Panc1 (cell line): ENCODE measurements at regions not wholly inside any gene's neighbourhood (a gene's known extent, or its start where the extent isn't known, plus 50 kb on each side); places are given as distances from the start of the nearest gene placed in this dataset.

Experiments
- TCF7L2 ChIP-seq: IDR thresholded peaks from 2 replicates; pipeline ENCODE4 v1.6.1; 2011; ENCODE audit warnings: mild to moderate bottlenecking, low read depth, low read length, inconsistent platforms
- TF ChIP-seq, protein P1 (sequence below): fragments of 450-650 bp; IDR thresholded peaks from 2 replicates; pipeline ENCODE4 v1.5.1; 2017; ENCODE audit warnings: mild to moderate bottlenecking

GRCh38 chr10:128744092-128744491 is 617.9 kb upstream of the MKI67 start:
- TF ChIP-seq, protein P1, sequence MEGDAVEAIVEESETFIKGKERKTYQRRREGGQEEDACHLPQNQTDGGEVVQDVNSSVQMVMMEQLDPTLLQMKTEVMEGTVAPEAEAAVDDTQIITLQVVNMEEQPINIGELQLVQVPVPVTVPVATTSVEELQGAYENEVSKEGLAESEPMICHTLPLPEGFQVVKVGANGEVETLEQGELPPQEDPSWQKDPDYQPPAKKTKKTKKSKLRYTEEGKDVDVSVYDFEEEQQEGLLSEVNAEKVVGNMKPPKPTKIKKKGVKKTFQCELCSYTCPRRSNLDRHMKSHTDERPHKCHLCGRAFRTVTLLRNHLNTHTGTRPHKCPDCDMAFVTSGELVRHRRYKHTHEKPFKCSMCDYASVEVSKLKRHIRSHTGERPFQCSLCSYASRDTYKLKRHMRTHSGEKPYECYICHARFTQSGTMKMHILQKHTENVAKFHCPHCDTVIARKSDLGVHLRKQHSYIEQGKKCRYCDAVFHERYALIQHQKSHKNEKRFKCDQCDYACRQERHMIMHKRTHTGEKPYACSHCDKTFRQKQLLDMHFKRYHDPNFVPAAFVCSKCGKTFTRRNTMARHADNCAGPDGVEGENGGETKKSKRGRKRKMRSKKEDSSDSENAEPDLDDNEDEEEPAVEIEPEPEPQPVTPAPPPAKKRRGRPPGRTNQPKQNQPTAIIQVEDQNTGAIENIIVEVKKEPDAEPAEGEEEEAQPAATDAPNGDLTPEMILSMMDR: no peak
- TF ChIP-seq TCF7L2: no peak
